ENCODE measurements at regions not wholly inside any gene's neighbourhood (a gene's known extent, or its start where the extent isn't known, plus 50 kb on each side); places are given as distances from the start of the nearest gene placed in this dataset.
"Not testable (repeated sequence)": the region's sequence is repeated elsewhere in the genome, so short reads cannot be mapped to it uniquely, and the experiment has no call there.

GRCh38 chr11:96794152-96794551, 404.3 kb downstream of the JRKL start:
- no peak for DNase-seq

GRCh38 chr11:96798445-96798844, 408.6 kb downstream of the JRKL start:
- no peak for DNase-seq

- DNase-seq = no peak
Observed at GRCh38 chr11:96815236-96815635, 425.4 kb downstream of the JRKL start.

- DNase-seq = no peak
Observed at GRCh38 chr11:96817482-96818399, 427.9 kb downstream of the JRKL start.

DNA sequence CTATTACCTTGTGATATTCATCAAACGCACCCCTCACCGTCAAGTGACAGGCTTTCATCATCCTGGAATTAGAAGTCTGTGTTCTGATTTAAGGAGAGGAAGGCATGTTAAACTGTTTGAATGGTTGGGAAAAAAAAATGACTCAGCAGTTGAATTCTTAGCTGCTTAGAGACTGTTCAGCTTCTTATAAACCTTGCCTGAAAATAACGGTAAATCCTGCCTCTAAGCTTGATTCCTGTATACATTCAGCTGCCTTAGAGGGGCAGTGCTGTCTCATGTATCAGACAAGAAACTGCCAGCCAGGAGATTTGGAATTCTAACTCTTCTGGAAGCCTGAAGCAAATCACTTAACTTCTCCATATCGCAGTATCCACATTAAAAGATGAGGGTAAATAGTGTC, 437.4 kb downstream of the JRKL start:
- DNase-seq = no peak

GRCh38 chr11:96841792-96842191, 452.0 kb downstream of the JRKL start:
- DNase-seq = no peak

DNA sequence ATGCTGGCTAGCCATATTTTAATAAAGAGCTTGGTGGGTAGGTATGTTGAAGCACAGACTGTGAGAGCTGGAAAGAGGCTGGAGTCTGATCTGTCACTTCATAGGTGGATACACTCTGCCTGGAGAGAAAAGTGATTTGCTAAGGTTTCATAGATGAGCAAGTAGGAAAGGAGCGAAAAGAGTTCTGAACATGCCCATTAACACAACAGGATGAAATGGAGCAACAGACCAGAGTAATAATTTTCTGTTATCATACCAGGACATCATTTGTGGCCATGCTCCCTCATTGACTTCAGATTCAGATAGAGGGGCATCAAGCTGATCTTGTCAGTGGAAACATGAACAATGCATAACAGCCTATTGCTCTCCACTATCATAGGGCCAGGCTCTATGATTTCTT, 452.9 kb downstream of the JRKL start:
- DNase-seq = no peak

DNA sequence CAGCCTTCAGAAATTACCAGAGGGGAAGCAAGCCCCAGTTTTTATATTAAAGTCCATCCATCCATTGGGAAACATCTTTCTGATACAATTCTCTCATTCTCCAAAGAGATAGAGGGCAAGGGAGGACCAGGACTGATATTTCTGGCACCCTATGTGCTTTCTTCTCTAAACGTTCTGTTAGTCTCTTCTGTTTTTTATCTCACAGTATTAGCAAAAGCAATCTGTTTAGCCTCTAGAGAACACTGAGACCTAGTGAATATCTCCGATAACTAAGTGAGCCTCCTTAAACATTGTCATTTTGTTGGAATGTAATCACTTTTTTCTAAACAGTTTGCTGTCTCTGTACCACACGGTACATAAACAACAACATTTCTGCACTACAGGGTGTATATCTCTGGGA, 464.6 kb downstream of the JRKL start:
- no peak for DNase-seq

DNA sequence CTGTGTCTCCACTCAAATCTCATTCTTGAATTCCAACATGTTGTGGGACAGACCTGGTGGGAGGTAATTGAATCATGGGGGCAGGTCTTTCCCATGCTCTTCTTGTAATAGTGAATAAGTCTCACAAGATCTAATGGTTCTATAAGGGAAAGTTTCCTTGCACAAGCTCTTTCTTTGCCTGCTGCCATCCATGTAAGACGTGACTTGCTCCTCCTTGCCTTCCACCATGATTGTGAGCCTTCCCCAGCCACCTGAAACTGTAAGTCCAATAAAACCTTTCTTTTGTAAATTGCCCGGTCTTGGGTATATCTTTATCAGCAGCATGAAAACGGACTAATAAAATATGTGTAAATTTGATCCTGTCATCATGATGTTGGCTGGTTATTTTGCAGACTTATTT, 471.9 kb downstream of the JRKL start:
- not testable (repeated sequence) for DNase-seq

DNA sequence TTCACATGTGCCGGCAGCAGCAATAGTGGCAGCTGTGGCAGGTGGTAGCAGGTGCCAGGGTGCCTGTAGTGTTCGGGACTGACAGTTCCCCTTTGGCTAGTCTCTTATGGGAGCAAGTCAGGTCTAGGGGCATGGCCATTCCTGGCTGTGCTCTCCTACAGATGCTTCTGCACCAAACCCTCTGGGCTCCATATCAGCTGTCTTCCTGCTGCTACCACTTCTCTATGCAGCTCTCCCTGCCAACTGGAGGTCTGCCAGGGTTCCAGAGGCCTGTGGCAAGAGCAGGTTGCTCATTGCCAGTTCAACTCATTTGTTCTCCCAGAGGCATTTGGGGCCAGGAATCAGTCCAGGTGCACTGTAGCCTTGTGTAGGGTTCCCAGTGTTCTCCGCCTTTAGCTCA, 473.7 kb downstream of the JRKL start:
- no peak for DNase-seq

GRCh38 chr11:96865020-96865419, 475.2 kb downstream of the JRKL start:
- DNase-seq = no peak

DNA sequence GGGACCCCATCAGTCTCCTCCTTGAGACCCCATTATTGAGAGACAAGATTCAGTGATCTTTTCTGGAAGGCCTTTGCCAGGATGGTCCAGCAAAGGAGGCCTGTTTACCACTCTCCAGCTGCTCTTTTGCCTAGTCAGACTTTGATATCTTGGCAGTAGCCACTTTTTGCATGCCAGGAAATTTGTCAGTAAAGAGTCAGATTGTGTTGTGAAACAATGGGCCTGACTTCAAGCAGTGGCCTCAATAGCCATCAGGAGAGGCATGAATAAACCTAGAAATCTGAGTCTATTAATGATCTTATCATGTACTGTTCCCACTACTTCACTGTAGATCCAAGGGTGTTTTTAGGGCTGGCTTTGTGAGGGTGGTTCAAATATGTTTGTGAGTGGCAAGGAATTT, 479.4 kb downstream of the JRKL start:
- no peak for DNase-seq

DNA sequence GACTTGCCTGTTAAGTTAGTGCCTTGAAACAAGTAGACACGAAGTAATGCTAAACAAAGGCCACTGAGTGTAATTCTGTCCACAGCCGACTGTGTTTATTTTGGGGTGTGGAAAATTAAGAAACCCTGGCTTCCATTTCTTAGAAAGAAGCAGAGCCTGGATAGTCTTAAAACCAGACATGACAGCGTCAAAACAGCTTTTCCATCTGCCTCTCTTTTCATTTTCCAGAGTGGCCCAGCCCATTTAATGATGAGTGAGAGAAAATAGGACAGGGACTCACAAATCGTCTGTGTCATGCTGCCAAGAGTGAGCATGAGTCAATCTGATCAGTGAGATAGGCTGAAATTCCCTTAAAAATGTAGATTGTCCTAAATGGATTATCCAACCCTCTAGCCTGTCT, 485.9 kb downstream of the JRKL start:
- no peak for DNase-seq

- DNase-seq = no peak
Observed at GRCh38 chr11:96878299-96879051, 488.7 kb downstream of the JRKL start.

- DNase-seq = not testable (repeated sequence)
Observed at GRCh38 chr11:96882622-96883021, 492.8 kb downstream of the JRKL start.

DNA sequence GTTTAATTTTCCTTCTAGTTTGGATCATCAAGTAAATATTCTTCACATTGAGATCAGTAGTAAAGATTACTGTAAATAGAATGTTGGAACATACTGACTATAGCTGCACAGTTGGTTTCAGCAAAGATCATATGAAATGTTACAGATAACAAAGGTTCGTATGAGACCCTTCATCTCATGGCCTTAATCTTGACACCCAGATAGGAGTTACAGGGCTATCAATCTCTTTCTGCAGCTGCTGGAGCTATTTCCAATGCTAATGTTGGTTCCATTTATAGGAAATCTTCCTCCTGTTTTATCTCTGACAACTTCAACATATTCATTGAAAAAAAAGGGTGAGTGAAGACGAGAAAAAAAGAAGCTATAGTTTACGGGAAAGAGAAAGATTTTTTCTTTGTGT, 495.6 kb downstream of the JRKL start:
- no peak for DNase-seq

DNA sequence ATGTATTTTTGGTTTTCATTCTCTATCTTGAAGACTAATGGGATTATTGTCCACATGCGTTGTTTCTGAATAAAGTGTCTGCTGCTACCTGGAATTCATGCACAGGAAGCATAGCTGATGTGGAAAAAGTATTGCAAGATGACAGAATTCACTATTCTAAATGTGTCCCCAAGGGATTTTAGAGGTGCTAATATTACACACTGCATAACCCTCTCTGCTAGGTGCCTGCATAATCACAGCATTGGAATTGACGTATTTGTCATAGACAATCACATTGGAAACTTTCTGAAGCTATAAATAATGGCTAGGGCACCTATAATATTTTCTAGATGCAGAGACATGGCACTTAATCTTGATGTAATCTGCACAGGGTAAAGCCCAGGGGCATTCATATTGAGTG, 496.1 kb downstream of the JRKL start:
- DNase-seq = no peak

DNA sequence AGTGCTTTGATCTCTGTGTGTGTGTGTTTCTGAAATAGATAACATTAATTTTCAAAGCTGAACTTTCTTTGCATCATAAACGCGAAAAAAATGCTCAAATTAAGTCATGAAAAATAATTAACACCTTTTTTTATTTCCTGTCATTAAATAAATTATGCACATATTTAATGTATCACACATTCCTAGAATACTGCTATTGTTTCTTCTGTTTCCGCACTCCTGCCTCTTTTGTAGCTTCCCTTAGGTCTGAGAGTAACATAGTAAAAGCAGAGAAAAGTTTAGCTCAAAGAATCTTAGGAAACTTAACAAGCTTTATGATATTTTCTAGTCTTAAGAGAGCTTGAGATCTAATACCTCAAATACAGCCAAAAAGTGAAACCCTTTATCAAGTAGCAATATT, 504.2 kb downstream of the JRKL start:
- DNase-seq = no peak

DNA sequence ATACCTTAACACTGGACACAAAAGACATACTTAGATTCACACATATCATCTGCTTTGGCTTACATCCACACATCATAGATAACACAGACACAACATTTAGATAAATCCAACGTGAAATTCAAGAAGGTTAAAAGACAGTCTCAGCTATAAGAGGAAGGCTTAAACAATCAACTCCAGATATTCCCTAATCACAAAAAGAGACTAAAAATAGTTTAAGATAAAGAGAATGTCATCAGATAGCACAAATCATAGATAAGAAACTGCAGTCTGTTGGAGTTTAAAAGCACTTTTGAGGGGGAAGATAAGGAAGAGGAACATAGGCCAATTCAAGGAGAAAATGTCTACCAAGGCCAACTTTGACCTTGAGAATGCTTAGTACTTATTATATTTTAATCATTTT, 504.8 kb downstream of the JRKL start:
- no peak for DNase-seq

DNA sequence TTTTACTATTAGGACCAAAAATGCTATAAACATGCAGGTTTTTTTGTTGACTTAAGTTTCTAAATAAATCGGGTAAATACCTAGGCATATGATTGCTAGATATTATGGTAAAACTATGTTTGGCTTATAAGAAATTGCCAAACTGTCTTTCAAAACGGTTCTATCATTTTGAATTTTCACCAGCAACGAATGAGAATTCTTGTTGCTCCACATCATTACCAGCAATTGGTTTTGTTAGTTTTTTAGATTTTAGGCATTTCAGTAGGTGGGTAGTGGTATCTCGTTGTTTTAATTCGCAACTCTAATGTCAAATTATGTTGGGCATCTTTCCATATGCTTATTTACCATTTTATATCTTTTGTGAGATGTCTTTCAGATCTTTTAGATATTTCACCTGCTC, 510.2 kb downstream of the JRKL start:
- DNase-seq = no peak

- DNase-seq = no peak
Observed at GRCh38 chr11:96905143-96905542, 515.3 kb downstream of the JRKL start.

DNA sequence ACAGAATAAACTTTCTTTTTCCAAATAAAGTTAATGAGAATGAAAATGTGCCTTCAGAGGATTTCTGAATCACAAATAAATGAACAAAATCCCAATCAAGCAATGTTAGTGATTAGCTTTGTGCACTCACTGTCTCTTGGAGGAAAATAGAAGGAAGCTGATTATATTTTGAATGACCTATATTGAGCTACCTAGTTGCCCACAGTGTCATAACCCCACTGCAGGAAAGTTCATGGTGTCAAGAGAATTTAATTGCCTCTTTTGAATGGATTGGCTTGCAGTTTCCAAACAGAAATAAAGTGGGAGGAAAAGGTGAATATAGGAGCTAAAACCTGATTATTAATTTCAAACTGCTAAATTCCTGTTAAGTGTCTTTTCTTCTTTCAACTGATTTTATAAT, 515.9 kb downstream of the JRKL start:
- no peak for DNase-seq

DNA sequence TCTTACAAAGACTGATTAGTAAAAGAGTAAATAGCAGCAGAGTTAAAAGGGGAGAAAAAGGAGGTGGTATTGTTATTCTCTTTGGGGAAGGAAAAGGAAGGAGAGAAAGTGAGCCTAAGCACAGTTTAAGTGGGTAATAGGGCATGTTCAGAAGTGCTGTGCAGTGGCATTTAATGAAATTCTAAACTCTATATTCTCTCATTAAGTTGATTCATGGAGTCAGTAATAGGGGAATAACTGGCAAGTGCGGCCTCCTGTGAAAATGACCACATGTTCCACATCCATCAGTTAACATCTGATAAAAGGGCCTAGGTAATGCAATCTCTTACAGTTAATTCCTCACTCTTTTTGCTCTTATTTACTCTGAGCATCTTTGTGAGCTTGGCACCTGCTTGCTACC, 516.7 kb downstream of the JRKL start:
- DNase-seq = no peak

DNA sequence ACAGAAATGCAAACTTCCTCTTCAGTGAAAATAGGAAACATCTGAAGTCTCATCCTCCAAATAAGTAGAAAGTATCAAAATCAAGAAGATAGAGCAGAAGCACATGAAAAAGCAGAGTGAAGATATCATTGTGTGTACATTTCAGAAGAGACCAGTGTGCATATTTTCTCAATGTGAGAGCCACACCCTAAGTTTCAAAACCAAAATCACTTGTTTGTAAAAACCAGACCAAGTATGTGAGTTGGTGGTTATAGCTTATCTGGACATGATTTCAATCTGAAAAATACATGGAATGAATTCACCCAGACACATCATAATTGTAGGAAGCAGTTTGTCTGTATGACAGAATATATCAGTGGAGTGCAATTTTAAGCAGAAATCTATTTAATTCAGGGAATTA, 536.0 kb downstream of the JRKL start:
- DNase-seq = no peak

All from T-helper 1 cell (primary cell).